A549 (cell line): ENCODE measurements at regions not wholly inside any gene's neighbourhood (a gene's known extent, or its start where the extent isn't known, plus 50 kb on each side); places are given as distances from the start of the nearest gene placed in this dataset.

Source experiments
- ATAC-seq, 2 experiments: fragments of 200-7000 bp in 1 of 2; fragments of >200 bp in 1 of 2; cut with Nextera tagmentation in 1 of 2; cut with Tn5 transposase in 1 of 2; 3 replicates each; pipeline versions ENCODE4 v1.8.0 to v1.9.1; 2018 to 2020; ENCODE audit warnings: mild to moderate bottlenecking in 1 of 2, moderate library complexity in 1 of 2
- CTCF ChIA-PET: fragments of 300-600 bp; sonication (Branson Sonifier 250); formaldehyde crosslinking; extraction: SDS; loops from one replicate; lab custom pipeline; 2021; ENCODE audit warnings: antibody characterized with exemption, inconsistent platforms; lab: Yijun Ruan, JAX
- POLR2A ChIA-PET: fragments of 350-600 bp; formaldehyde crosslinking; extraction: SDS; loops from one replicate; lab custom pipeline; 2021; ENCODE audit warnings: antibody characterized with exemption, inconsistent platforms; lab: Yijun Ruan, JAX
- DNase-seq, 2 experiments: peaks; one replicate each; pipeline versions ENCODE4 v3.0.0 to v3.0.0-alpha.2; 2011 to 2016; ENCODE audit warnings: low read depth in 1 of 2, low spot score in 1 of 2
- FAIRE-seq: peaks from 2 replicates; lab custom pipeline; 2011; peaks lifted over from hg19 to GRCh38; lab: Jason Lieb, UNC
- H3K27ac ChIP-seq, 2 experiments: fragments of >200 bp; sonication (Bioruptor Twin); formaldehyde crosslinking; 3 replicates each; pipeline ENCODE4 v1.5.1; 2016 to 2017
- H3K4me1 ChIP-seq: fragments of >200 bp; sonication (Bioruptor Twin); formaldehyde crosslinking; 3 replicates; pipeline ENCODE4 v1.6.1; 2016
- H3K4me2 ChIP-seq: fragments of >200 bp; sonication (Bioruptor Twin); formaldehyde crosslinking; 3 replicates; pipeline ENCODE4 v1.6.1; 2016
- H3K4me3 ChIP-seq: fragments of >200 bp; sonication (Bioruptor Twin); formaldehyde crosslinking; 3 replicates; pipeline ENCODE4 v1.5.1; 2016
- H3K9me3 ChIP-seq: fragments of >200 bp; sonication (Bioruptor Twin); formaldehyde crosslinking; 3 replicates; pipeline ENCODE4 v1.6.1; 2016
- CEBPB ChIP-seq, 2 experiments: fragments of >200 bp in 1 of 2; sonication (Bioruptor Twin) in 1 of 2; formaldehyde crosslinking in 1 of 2; IDR thresholded peaks; 2 replicates each; pipeline ENCODE4 v1.6.1; 2012 to 2016
- ELK1 ChIP-seq: fragments of 150-350 bp; IDR thresholded peaks from 2 replicates; pipeline ENCODE4 v1.6.1; 2014; ENCODE audit warnings: low read depth, mild to moderate bottlenecking, low read length
- FOXS1 ChIP-seq: fragments of 250-450 bp; sonication (Bioruptor Pico); IDR thresholded peaks from 2 replicates; pipeline ENCODE4 v1.5.0; 2020; ENCODE audit warnings: mild to moderate bottlenecking, moderate library complexity
- HDAC2 ChIP-seq: fragments of 200-600 bp; sonication (generic); IDR thresholded peaks from 2 replicates; pipeline ENCODE4 v1.6.1; 2016
- HEYL ChIP-seq: fragments of 250-450 bp; sonication (Bioruptor Pico); IDR thresholded peaks from 2 replicates; pipeline ENCODE4 v1.8.0; 2021; ENCODE audit warnings: mild to moderate bottlenecking, moderate library complexity
- HOXA7 ChIP-seq: fragments of 250-450 bp; sonication (Bioruptor Pico); IDR thresholded peaks from 2 replicates; pipeline ENCODE4 v1.5.0; 2020; ENCODE audit warnings: mild to moderate bottlenecking, moderate library complexity
- KDM1A ChIP-seq: fragments of 200-600 bp; sonication (generic); IDR thresholded peaks from 2 replicates; pipeline ENCODE4 v1.6.1; 2016; ENCODE audit warnings: low read depth, mild to moderate bottlenecking
- MYC ChIP-seq: IDR thresholded peaks from 2 replicates; pipeline ENCODE4 v1.6.1; 2012; ENCODE audit warnings: mild to moderate bottlenecking, inconsistent platforms, low read length, improper control_type of control experiment, borderline replicate concordance
- SMC3 ChIP-seq: fragments of >200 bp; sonication (Bioruptor Twin); formaldehyde crosslinking; IDR thresholded peaks from 3 replicates; pipeline ENCODE4 v1.6.1; 2018; ENCODE audit warnings: inconsistent platforms
- USF2 ChIP-seq: fragments of 450-650 bp; IDR thresholded peaks from 2 replicates; pipeline ENCODE4 v1.6.1; 2014; ENCODE audit warnings: antibody characterized with exemption
- ZNF302 ChIP-seq: fragments of 250-450 bp; sonication (Bioruptor Pico); IDR thresholded peaks from 2 replicates; pipeline ENCODE4 v1.9.0; 2021; ENCODE audit warnings: inconsistent platforms, mild to moderate bottlenecking, moderate library complexity
- ZSCAN20 ChIP-seq: fragments of 250-450 bp; sonication (Bioruptor Pico); IDR thresholded peaks from 2 replicates; pipeline ENCODE4 v1.8.0; 2022; ENCODE audit warnings: mild to moderate bottlenecking, moderate library complexity
- WGBS: methylation state at CpG from one replicate; pipeline ENCODE4 v1.1.6; 2017; ENCODE audit errors: missing lambda C conversion rate; 5-methylcytosine and 5-hydroxymethylcytosine counted together
- TF ChIP-seq, protein P1 (sequence below): IDR thresholded peaks from 2 replicates; pipeline ENCODE4 v1.6.1; 2012; ENCODE audit warnings: low read depth, borderline replicate concordance
- TF ChIP-seq, protein P2 (sequence below): fragments of 200-600 bp; sonication (generic); IDR thresholded peaks from 2 replicates; pipeline ENCODE4 v1.6.1; 2016; ENCODE audit warnings: antibody characterized with exemption, mild to moderate bottlenecking, moderate library complexity
- TF ChIP-seq, protein P3 (sequence below): IDR thresholded peaks from 2 replicates; pipeline ENCODE4 v1.6.1; 2012
- TF ChIP-seq, protein P4 (sequence below): fragments of 250-450 bp; sonication (Bioruptor Pico); IDR thresholded peaks from 2 replicates; pipeline ENCODE4 v1.5.0; 2021; ENCODE audit warnings: mild to moderate bottlenecking, moderate library complexity, borderline replicate concordance
- TF ChIP-seq, protein P5 (sequence below): IDR thresholded peaks from 2 replicates; pipeline ENCODE4 v1.6.1; 2012

DNA sequence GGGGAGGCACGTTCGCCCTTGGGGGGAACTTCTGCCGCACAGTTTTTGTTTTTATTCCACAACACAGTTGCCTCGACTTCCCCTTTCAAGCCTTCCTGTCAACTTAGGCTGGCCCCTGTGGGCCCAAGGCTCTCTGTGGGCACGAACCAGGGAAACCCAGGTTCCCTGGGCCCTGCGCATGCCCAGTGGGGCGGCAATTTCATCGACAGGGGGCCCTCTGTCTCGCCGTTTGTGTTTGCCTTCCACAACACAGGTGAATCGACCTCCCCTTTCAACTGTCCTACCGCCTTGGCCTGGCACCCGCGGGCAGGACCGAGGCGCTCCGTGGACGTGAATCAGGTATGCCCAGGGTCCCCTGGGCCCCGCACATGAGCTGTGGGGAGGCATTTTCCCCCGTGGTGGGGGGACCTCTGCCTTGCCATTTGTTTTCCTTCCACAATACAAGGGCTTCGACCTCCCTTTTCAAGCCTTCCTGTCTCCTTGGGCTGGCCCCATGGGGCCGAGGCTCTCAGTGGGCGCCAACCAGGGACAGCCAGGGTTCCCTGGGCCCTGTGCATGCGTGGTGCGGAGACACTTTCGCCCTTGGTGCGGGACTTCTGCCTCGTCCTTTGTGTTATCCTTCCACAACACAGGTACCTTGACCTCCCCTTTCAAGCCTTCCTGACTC, 354.0 kb downstream of the ALG10 start:
- Histone ChIP-seq H3K4me2 (no peak overlapping the region), H3K4me1 (no peaks in the 10 kb centered on the region), H3K27ac (no peak overlapping the region), H3K4me3 (no peak overlapping the region), H3K9me3 (no peaks in the 10 kb centered on the region)
- 33% methylated on average over 22 of the region's 28 CpGs for WGBS
- DNase-seq (no peak), ATAC-seq (no peak), FAIRE-seq (no peak)
- POLR2A ChIA-PET = no interaction called here
- TF ChIP-seq, protein P1, sequence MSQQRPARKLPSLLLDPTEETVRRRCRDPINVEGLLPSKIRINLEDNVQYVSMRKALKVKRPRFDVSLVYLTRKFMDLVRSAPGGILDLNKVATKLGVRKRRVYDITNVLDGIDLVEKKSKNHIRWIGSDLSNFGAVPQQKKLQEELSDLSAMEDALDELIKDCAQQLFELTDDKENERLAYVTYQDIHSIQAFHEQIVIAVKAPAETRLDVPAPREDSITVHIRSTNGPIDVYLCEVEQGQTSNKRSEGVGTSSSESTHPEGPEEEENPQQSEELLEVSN = no peak
- TF ChIP-seq, protein P2, sequence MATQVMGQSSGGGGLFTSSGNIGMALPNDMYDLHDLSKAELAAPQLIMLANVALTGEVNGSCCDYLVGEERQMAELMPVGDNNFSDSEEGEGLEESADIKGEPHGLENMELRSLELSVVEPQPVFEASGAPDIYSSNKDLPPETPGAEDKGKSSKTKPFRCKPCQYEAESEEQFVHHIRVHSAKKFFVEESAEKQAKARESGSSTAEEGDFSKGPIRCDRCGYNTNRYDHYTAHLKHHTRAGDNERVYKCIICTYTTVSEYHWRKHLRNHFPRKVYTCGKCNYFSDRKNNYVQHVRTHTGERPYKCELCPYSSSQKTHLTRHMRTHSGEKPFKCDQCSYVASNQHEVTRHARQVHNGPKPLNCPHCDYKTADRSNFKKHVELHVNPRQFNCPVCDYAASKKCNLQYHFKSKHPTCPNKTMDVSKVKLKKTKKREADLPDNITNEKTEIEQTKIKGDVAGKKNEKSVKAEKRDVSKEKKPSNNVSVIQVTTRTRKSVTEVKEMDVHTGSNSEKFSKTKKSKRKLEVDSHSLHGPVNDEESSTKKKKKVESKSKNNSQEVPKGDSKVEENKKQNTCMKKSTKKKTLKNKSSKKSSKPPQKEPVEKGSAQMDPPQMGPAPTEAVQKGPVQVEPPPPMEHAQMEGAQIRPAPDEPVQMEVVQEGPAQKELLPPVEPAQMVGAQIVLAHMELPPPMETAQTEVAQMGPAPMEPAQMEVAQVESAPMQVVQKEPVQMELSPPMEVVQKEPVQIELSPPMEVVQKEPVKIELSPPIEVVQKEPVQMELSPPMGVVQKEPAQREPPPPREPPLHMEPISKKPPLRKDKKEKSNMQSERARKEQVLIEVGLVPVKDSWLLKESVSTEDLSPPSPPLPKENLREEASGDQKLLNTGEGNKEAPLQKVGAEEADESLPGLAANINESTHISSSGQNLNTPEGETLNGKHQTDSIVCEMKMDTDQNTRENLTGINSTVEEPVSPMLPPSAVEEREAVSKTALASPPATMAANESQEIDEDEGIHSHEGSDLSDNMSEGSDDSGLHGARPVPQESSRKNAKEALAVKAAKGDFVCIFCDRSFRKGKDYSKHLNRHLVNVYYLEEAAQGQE = no peak
- TF ChIP-seq ZSCAN20 (CRISPR knock-in tag) (no peak), USF2 (no peak), CEBPB (IDR thresholded peaks at IDR 0.05) (no peak), MYC (no peak), SMC3 (no peak), HEYL (CRISPR knock-in tag) (no peak), HOXA7 (CRISPR knock-in tag) (no peak), ZNF302 (CRISPR knock-in tag) (no peak)
- CTCF ChIA-PET = no interaction called here

GRCh38 chr12:34377243-34378035, 355.1 kb downstream of the ALG10 start:
- no peak overlapping the region for H3K27ac ChIP-seq
- CTCF ChIA-PET = no interaction called here
- TF ChIP-seq HDAC2 = no peak
- TF ChIP-seq, protein P3, sequence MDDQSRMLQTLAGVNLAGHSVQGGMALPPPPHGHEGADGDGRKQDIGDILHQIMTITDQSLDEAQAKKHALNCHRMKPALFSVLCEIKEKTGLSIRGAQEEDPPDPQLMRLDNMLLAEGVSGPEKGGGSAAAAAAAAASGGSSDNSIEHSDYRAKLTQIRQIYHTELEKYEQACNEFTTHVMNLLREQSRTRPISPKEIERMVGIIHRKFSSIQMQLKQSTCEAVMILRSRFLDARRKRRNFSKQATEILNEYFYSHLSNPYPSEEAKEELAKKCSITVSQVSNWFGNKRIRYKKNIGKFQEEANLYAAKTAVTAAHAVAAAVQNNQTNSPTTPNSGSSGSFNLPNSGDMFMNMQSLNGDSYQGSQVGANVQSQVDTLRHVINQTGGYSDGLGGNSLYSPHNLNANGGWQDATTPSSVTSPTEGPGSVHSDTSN = no peak
- TF ChIP-seq FOXS1 (CRISPR knock-in tag) = no peak
- no peak for TF ChIP-seq HEYL (CRISPR knock-in tag)
- TF ChIP-seq, protein P4, sequence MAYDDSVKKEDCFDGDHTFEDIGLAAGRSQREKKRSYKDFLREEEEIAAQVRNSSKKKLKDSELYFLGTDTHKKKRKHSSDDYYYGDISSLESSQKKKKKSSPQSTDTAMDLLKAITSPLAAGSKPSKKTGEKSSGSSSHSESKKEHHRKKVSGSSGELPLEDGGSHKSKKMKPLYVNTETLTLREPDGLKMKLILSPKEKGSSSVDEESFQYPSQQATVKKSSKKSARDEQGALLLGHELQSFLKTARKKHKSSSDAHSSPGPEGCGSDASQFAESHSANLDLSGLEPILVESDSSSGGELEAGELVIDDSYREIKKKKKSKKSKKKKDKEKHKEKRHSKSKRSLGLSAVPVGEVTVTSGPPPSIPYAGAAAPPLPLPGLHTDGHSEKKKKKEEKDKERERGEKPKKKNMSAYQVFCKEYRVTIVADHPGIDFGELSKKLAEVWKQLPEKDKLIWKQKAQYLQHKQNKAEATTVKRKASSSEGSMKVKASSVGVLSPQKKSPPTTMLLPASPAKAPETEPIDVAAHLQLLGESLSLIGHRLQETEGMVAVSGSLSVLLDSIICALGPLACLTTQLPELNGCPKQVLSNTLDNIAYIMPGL (CRISPR knock-in tag) = no peak
- TF ChIP-seq KDM1A = no peak
- TF ChIP-seq ELK1 = no peak
- TF ChIP-seq ZNF302 (CRISPR knock-in tag) = no peak
- TF ChIP-seq USF2 = no peak
- TF ChIP-seq ZSCAN20 (CRISPR knock-in tag) = no peak
- TF ChIP-seq, protein P5, sequence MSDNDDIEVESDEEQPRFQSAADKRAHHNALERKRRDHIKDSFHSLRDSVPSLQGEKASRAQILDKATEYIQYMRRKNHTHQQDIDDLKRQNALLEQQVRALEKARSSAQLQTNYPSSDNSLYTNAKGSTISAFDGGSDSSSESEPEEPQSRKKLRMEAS = no peak
- TF ChIP-seq, all 56 proteins: peak for 0
- Histone ChIP-seq H3K4me2 (no peak overlapping the region), H3K9me3 (no peaks in the 10 kb centered on the region), H3K4me1 (no peaks in the 10 kb centered on the region), H3K4me3 (no peak overlapping the region)
- no peak for DNase-seq
- WGBS = 40% methylated on average over 35 of the region's 35 CpGs
- ATAC-seq = no peak
- FAIRE-seq = no peak
- POLR2A ChIA-PET = no interaction called here
